ENCODE measurements at regions not wholly inside any gene's neighbourhood (a gene's known extent, or its start where the extent isn't known, plus 50 kb on each side); places are given as distances from the start of the nearest gene placed in this dataset.
"Not testable (repeated sequence)": the region's sequence is repeated elsewhere in the genome, so short reads cannot be mapped to it uniquely, and the experiment has no call there.

- no peak for DNase-seq (ENCODE audit: low spot score)
These were observed 157.9 kb downstream of the UQCRFS1 start for GRCh38 chr19:29054886-29055675.

- no peak for DNase-seq (ENCODE audit: low spot score)
These were observed 164.1 kb downstream of the UQCRFS1 start for GRCh38 chr19:29048873-29049272.

- DNase-seq (ENCODE audit: low spot score), result no peak
These were observed 167.2 kb downstream of the UQCRFS1 start for GRCh38 chr19:29045679-29046254.

- no peak for DNase-seq (ENCODE audit: low spot score)
These were observed 168.9 kb downstream of the UQCRFS1 start for GRCh38 chr19:29044037-29044436.

- no peak for DNase-seq (ENCODE audit: low spot score)
These were observed 170.5 kb downstream of the UQCRFS1 start for GRCh38 chr19:29042450-29042849.

GRCh38 chr19:29040951-29041350 is 172.0 kb downstream of the UQCRFS1 start:
- DNase-seq (ENCODE audit: low spot score), result no peak

GRCh38 chr19:29040292-29040691 is 172.7 kb downstream of the UQCRFS1 start:
- no peak for DNase-seq (ENCODE audit: low spot score)

- not testable (repeated sequence) for DNase-seq (ENCODE audit: low spot score)
These were observed 173.9 kb downstream of the UQCRFS1 start for GRCh38 chr19:29039036-29039435.

- DNase-seq (ENCODE audit: low spot score), result no peak
These were observed 181.7 kb downstream of the UQCRFS1 start for GRCh38 chr19:29031216-29031615.

- DNase-seq (ENCODE audit: low spot score), result no peak
These were observed 183.5 kb downstream of the UQCRFS1 start for GRCh38 chr19:29029268-29029958.

GRCh38 chr19:29022599-29022998 is 190.4 kb downstream of the UQCRFS1 start:
- no peak for DNase-seq (ENCODE audit: low spot score)

- DNase-seq (ENCODE audit: low spot score), result no peak
These were observed 190.8 kb downstream of the UQCRFS1 start for GRCh38 chr19:29022165-29022564.

GRCh38 chr19:29021232-29021916 is 191.6 kb downstream of the UQCRFS1 start:
- no peak for DNase-seq (ENCODE audit: low spot score)

- DNase-seq (ENCODE audit: low spot score), result no peak
These were observed 193.5 kb downstream of the UQCRFS1 start for GRCh38 chr19:29019403-29019802.

- DNase-seq (ENCODE audit: low spot score), result no peak
These were observed 194.4 kb downstream of the UQCRFS1 start for GRCh38 chr19:29018542-29018941.

- DNase-seq (ENCODE audit: low spot score), result no peak
These were observed 195.2 kb downstream of the UQCRFS1 start for GRCh38 chr19:29017788-29018187.

GRCh38 chr19:29016926-29017760 is 195.8 kb downstream of the UQCRFS1 start:
- no peak for DNase-seq (ENCODE audit: low spot score)

GRCh38 chr19:29016353-29016752 is 196.6 kb downstream of the UQCRFS1 start:
- no peak for DNase-seq (ENCODE audit: low spot score)

GRCh38 chr19:29015569-29015968 is 197.4 kb downstream of the UQCRFS1 start:
- DNase-seq (ENCODE audit: low spot score), result no peak

GRCh38 chr19:29014857-29015436 is 198.0 kb downstream of the UQCRFS1 start:
- no peak for DNase-seq (ENCODE audit: low spot score)

- DNase-seq (ENCODE audit: low spot score), result no peak
These were observed 199.0 kb downstream of the UQCRFS1 start for GRCh38 chr19:29013988-29014387.
